Pancreas (tissue), 10 donors: ENCODE measurements at regions not wholly inside any gene's neighbourhood (a gene's known extent, or its start where the extent isn't known, plus 50 kb on each side); places are given as distances from the start of the nearest gene placed in this dataset.

ENCODE experiments used
- ATAC-seq, 4 donors: fragments of 200-7000 bp; cut with Tn5 transposase; one replicate each; pipeline versions ENCODE4 v1.8.0 to v1.9.1; 2020; ENCODE audit warnings: mild to moderate bottlenecking in 4 of 4, moderate library complexity in 4 of 4
- DNase-seq, 6 donors: peaks; one replicate each; pipeline ENCODE4 v3.0.0-alpha.2; 2020
- FAIRE-seq: peaks from 2 replicates; lab custom pipeline; 2012; peaks lifted over from hg19 to GRCh38; lab: Jason Lieb, UNC
- H3K27ac ChIP-seq, 4 donors: fragments of 200-600 bp; sonication (generic); 1 replicate in 3 of 4; 2 replicates in 1 of 4; pipeline versions ENCODE4 v1.5.0 to v1.8.0; 2020
- H3K27me3 ChIP-seq, 4 donors: fragments of 200-600 bp; one replicate each; pipeline ENCODE4 v1.8.0; 2021
- H3K36me3 ChIP-seq, 3 donors: fragments of 200-600 bp; sonication (generic) in 1 of 3; one replicate each; pipeline versions ENCODE4 v1.5.0 to v1.8.0; 2020 to 2021
- H3K4me1 ChIP-seq, 3 donors: fragments of 200-600 bp; one replicate each; pipeline ENCODE4 v1.8.0; 2021
- H3K4me3 ChIP-seq, 4 donors: fragments of 200-600 bp; sonication (generic) in 2 of 4; one replicate each; pipeline versions ENCODE4 v1.5.0 to v1.8.0; 2020 to 2021
- H3K9me3 ChIP-seq, 4 donors: fragments of 200-600 bp; one replicate each; pipeline ENCODE4 v1.8.0; 2021
- WGBS, 2 donors: extraction: QIAGEN DNeasy Blood & Tissue Kit; methylation state at CpG; one replicate each; pipeline ENCODE4 v1.1.7; 2013; 5-methylcytosine and 5-hydroxymethylcytosine counted together
- intact Hi-C, 3 donors: fragments of 100-400 bp; cut with DNase I; formaldehyde crosslinking; loops; one replicate each; pipeline versions ENCODE4 v1.11.1 to v1.14.2; 2022
- TF ChIP-seq, protein P1 (sequence below), 4 donors: fragments of 200-600 bp; sonication (generic) in 3 of 4; IDR thresholded peaks; one replicate each; pipeline versions ENCODE4 v1.5.0 to v1.8.0; 2021; ENCODE audit warnings: antibody characterized with exemption in 4 of 4
- donor health status: healthy with polysubstance abuse.
- donor health status: DM: no; HTN: no; CAD: no; lungs with moderate emphysema.
- donor health status: DM: no; HTN: no; CAD: no.
- donor health status: control.
- donor health status: control.
- donor health status: Bipolar disorder and iron deficiency.
- donor health status: DM: yes; HTN: yes; CAD: no.
- donor health status: DM: no; HTN: no; CAD: no.
- donor health status: DM: no; HTN: no; CAD: no.
- donor health status: DM: yes; HTN: yes; CAD: no.

DNA sequence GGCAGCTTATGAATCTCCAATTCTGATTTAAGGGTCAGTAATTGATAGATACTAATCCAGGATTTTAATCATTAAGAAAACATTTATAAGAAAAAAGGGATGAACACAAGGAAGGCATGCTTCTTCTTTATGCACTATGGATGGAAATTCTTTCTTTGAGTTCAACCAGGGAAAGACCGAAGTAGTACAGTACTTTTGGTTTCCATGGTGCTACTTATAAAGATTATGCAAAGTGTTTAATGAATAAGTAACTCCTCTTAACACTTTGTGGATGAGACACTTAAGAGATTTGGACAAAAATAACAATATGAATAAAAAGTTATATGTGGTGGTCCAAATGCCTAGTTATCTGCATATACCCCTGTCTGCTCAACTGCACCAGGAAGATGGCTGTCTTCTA is 666.5 kb upstream of the FANCL start:
- TF ChIP-seq, protein P1, sequence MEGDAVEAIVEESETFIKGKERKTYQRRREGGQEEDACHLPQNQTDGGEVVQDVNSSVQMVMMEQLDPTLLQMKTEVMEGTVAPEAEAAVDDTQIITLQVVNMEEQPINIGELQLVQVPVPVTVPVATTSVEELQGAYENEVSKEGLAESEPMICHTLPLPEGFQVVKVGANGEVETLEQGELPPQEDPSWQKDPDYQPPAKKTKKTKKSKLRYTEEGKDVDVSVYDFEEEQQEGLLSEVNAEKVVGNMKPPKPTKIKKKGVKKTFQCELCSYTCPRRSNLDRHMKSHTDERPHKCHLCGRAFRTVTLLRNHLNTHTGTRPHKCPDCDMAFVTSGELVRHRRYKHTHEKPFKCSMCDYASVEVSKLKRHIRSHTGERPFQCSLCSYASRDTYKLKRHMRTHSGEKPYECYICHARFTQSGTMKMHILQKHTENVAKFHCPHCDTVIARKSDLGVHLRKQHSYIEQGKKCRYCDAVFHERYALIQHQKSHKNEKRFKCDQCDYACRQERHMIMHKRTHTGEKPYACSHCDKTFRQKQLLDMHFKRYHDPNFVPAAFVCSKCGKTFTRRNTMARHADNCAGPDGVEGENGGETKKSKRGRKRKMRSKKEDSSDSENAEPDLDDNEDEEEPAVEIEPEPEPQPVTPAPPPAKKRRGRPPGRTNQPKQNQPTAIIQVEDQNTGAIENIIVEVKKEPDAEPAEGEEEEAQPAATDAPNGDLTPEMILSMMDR (IDR thresholded peaks at IDR 0.05), result no peak
- DNase-seq, result no peak
- FAIRE-seq, result no peak
- intact Hi-C loops, result no loop called here
- no peak for ATAC-seq
- Histone ChIP-seq H3K27ac (no peak overlapping the region), H3K27me3 (no peaks in the 10 kb centered on the region), H3K4me1 (no peaks in the 10 kb centered on the region), H3K36me3 (no peaks in the 10 kb centered on the region), H3K9me3 (no peaks in the 10 kb centered on the region), H3K4me3 (no peak overlapping the region)
- WGBS, 2 donors, result 94% methylated on average over 1 of the region's 1 CpG

GRCh38 chr2:58906081-58906645 is 665.0 kb upstream of the FANCL start:
- intact Hi-C loops, result no loop called here
- Histone ChIP-seq H3K27ac (no peak overlapping the region), H3K36me3 (no peaks in the 10 kb centered on the region), H3K4me3 (no peak overlapping the region), H3K4me1 (no peaks in the 10 kb centered on the region), H3K27me3 (no peaks in the 10 kb centered on the region), H3K9me3 (no peaks in the 10 kb centered on the region)
- DNase-seq (no peak), FAIRE-seq (no peak), ATAC-seq (peak in 1 of 4 donors; percentile 34)
- TF ChIP-seq, protein P1 (IDR thresholded peaks at IDR 0.05), result no peak
- WGBS, 2 donors, result 84 to 86% methylated on average over 7 of the region's 7 CpGs

DNA sequence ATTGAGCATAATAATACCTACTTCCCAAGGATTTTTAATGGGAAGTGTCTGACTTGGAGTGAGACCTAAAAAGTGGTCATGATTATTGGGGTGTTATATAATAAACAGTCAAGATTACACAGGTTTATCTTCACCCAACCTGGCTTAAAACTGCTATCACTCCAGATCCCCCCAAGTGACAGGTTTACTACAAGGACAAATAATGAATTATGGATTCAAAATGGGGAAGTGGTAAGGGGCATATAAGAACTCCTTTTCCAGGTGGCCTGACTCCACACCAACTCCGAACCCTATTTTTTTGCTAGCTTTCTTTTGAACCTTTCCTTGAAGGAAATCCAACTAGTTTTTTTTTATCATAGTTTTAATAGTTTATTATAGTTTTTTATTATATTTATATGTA is 663.0 kb upstream of the FANCL start:
- Histone ChIP-seq H3K27ac (no peak overlapping the region), H3K4me1 (no peaks in the 10 kb centered on the region), H3K4me3 (no peak overlapping the region), H3K36me3 (no peaks in the 10 kb centered on the region), H3K9me3 (no peaks in the 10 kb centered on the region), H3K27me3 (no peaks in the 10 kb centered on the region)
- no peak for FAIRE-seq
- intact Hi-C loops, result no loop called here
- TF ChIP-seq, protein P1 (IDR thresholded peaks at IDR 0.05), result no peak
- WGBS, 2 donors, result 89 to 92% methylated on average over 1 of the region's 1 CpG
- no peak for DNase-seq
- no peak for ATAC-seq

- TF ChIP-seq, protein P1 (IDR thresholded peaks at IDR 0.05), result no peak
- WGBS, 2 donors, result 77 to 81% methylated on average over 2 of the region's 2 CpGs
- Histone ChIP-seq H3K36me3 (no peaks in the 10 kb centered on the region), H3K9me3 (no peaks in the 10 kb centered on the region), H3K4me3 (no peak overlapping the region), H3K27me3 (no peaks in the 10 kb centered on the region), H3K27ac (no peak overlapping the region), H3K4me1 (no peaks in the 10 kb centered on the region)
- DNase-seq (no peak), ATAC-seq (no peak), FAIRE-seq (no peak)
- intact Hi-C loops, result no loop called here
These were observed 662.3 kb upstream of the FANCL start for GRCh38 chr2:58903427-58903826.

DNA sequence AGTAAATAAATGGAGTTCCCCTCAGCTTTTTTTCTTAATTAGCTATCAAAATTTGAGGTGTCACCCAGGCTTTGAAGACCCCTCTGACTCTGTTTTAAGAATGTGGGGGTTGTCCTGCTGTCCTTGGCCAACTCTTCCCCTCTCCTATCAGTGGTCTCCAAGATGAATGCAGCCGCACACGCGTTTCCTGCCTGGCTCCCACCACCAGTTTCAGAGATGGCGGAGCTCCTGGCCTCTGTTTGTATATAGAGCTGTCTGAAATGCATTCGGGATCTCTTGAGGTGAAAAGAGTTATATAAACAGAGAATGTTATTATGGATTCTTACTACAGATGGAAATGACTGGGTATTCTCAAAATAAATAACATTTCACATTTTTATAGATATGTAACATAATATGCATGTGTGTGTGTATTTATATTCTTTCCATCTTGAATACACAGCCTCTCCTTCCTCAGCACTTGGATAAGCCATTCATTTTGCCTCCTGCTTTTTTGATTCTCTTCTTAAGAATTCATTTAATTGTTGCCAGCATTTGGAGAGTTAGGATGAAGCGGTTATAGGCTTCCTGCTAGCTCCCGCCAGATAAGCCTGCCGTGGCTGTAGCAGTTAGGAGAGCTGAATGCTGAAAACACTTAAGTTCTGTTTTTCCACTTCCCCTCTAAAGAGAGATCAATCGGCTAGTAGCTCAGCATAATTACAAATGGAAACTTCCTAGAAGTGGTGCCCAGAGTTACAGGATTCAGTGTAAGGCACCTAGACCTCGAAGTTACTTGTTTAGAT is 659.3 kb upstream of the FANCL start:
- intact Hi-C loops, result no loop called here
- no peaks in the 10 kb centered on the region for H3K27me3 ChIP-seq
- H3K4me3 ChIP-seq, result no peak overlapping the region
- H3K36me3 ChIP-seq, result no peaks in the 10 kb centered on the region
- TF ChIP-seq, protein P1 (IDR thresholded peaks at IDR 0.05), result no peak
- no peak overlapping the region for H3K27ac ChIP-seq
- H3K9me3 ChIP-seq, result no peaks in the 10 kb centered on the region
- DNase-seq (no peak), FAIRE-seq (no peak), ATAC-seq (no peak)
- no peaks in the 10 kb centered on the region for H3K4me1 ChIP-seq
- WGBS, 2 donors, result 55 to 60% methylated on average over 10 of the region's 10 CpGs
